ENCODE measurements at regions not wholly inside any gene's neighbourhood (a gene's known extent, or its start where the extent isn't known, plus 50 kb on each side); places are given as distances from the start of the nearest gene placed in this dataset.

- TF ChIP-seq CTCF (IDR thresholded peaks at IDR 0.05) (no peak), POLR2A (IDR thresholded peaks at IDR 0.05) (no peak)
Observed at GRCh38 chr9:7861086-7861485, 61.5 kb upstream of the DMAC1 start.

All from adrenal gland (tissue), 5 donors.